ENCODE measurements at regions not wholly inside any gene's neighbourhood (a gene's known extent, or its start where the extent isn't known, plus 50 kb on each side); places are given as distances from the start of the nearest gene placed in this dataset.

- Histone ChIP-seq H3K79me2 (ENCODE audit: insufficient read depth, low read depth) (no peaks in the 10 kb centered on the region), H3K36me3 (ENCODE audit: insufficient read depth) (no peaks in the 10 kb centered on the region), H2AFZ (ENCODE audit: low read depth) (no peak overlapping the region), H3K27me3 (ENCODE audit: insufficient read depth, low read depth) (no peaks in the 10 kb centered on the region), H3K4me3 (IDR thresholded peaks at IDR 0.05; ENCODE audit: insufficient read depth, low read depth, low read length) (no peak overlapping the region), H3K27ac (no peak overlapping the region), H3K4me2 (no peak overlapping the region), H3K4me1 (ENCODE audit: low read depth, poor library complexity, severe bottlenecking) (no peaks in the 10 kb centered on the region), H4K20me1 (ENCODE audit: insufficient read depth) (no peaks in the 10 kb centered on the region), H3K9ac (no peak overlapping the region)
- TF ChIP-seq CTCF (conservative IDR thresholded peaks at IDR 0.05; ENCODE audit: low read depth, low read length): no peak
Measured at GRCh38 chr13:29702912-29703351, 107.4 kb upstream of the SLC7A1 start.

- Histone ChIP-seq H3K4me2 (no peak overlapping the region), H3K9ac (no peak overlapping the region), H3K4me1 (ENCODE audit: low read depth, poor library complexity, severe bottlenecking) (no peaks in the 10 kb centered on the region), H3K4me3 (IDR thresholded peaks at IDR 0.05; ENCODE audit: insufficient read depth, low read depth, low read length) (no peak overlapping the region), H3K27ac (no peak overlapping the region), H4K20me1 (ENCODE audit: insufficient read depth) (no peaks in the 10 kb centered on the region), H3K79me2 (ENCODE audit: insufficient read depth, low read depth) (no peaks in the 10 kb centered on the region), H2AFZ (ENCODE audit: low read depth) (no peak overlapping the region), H3K36me3 (ENCODE audit: insufficient read depth) (no peaks in the 10 kb centered on the region), H3K27me3 (ENCODE audit: insufficient read depth, low read depth) (no peaks in the 10 kb centered on the region)
- TF ChIP-seq CTCF (conservative IDR thresholded peaks at IDR 0.05; ENCODE audit: low read depth, low read length): no peak
Measured at GRCh38 chr13:29698106-29698505, 102.6 kb upstream of the SLC7A1 start.

GRCh38 chr13:29696606-29697005 is 101.1 kb upstream of the SLC7A1 start:
- Histone ChIP-seq H3K36me3 (ENCODE audit: insufficient read depth) (no peaks in the 10 kb centered on the region), H3K4me3 (IDR thresholded peaks at IDR 0.05; ENCODE audit: insufficient read depth, low read depth, low read length) (no peak overlapping the region), H3K27ac (no peak overlapping the region), H3K9ac (no peak overlapping the region), H3K79me2 (ENCODE audit: insufficient read depth, low read depth) (no peaks in the 10 kb centered on the region), H3K27me3 (ENCODE audit: insufficient read depth, low read depth) (no peaks in the 10 kb centered on the region), H3K4me2 (no peak overlapping the region), H4K20me1 (ENCODE audit: insufficient read depth) (no peaks in the 10 kb centered on the region), H2AFZ (ENCODE audit: low read depth) (no peak overlapping the region), H3K4me1 (ENCODE audit: low read depth, poor library complexity, severe bottlenecking) (no peaks in the 10 kb centered on the region)
- no peak for TF ChIP-seq CTCF (conservative IDR thresholded peaks at IDR 0.05; ENCODE audit: low read depth, low read length)

- H3K9ac ChIP-seq: no peak overlapping the region
- no peak overlapping the region for H3K4me2 ChIP-seq
- H3K36me3 ChIP-seq (ENCODE audit: insufficient read depth): no peaks in the 10 kb centered on the region
- H3K4me1 ChIP-seq (ENCODE audit: low read depth, poor library complexity, severe bottlenecking): peaks cover 23% of the 10 kb centered on the region
- TF ChIP-seq CTCF (conservative IDR thresholded peaks at IDR 0.05; ENCODE audit: low read depth, low read length): no peak
- no peaks in the 10 kb centered on the region for H3K79me2 ChIP-seq (ENCODE audit: insufficient read depth, low read depth)
- no peaks in the 10 kb centered on the region for H4K20me1 ChIP-seq (ENCODE audit: insufficient read depth)
- no peak overlapping the region for H2AFZ ChIP-seq (ENCODE audit: low read depth)
- H3K4me3 ChIP-seq (IDR thresholded peaks at IDR 0.05; ENCODE audit: insufficient read depth, low read depth, low read length): no peak overlapping the region
- H3K27ac ChIP-seq: no peak overlapping the region
- no peaks in the 10 kb centered on the region for H3K27me3 ChIP-seq (ENCODE audit: insufficient read depth, low read depth)
Measured at GRCh38 chr13:29693275-29693945, 97.9 kb upstream of the SLC7A1 start.

All from KMS-11 (cell line).